OCI-LY3 (cell line): ENCODE measurements at regions not wholly inside any gene's neighbourhood (a gene's known extent, or its start where the extent isn't known, plus 50 kb on each side); places are given as distances from the start of the nearest gene placed in this dataset.

Source experiments
- H2AFZ ChIP-seq: fragments of 200-600, 300-600 bp; shearing (Covaris generic); 2 replicates; pipeline ENCODE4 v1.6.0; 2014; ENCODE audit warnings: antibody characterized with exemption, low read depth, low read length
- H3K27ac ChIP-seq: fragments of 200-600, 300-600 bp; sonication (generic); 2 replicates; pipeline ENCODE4 v1.5.1; 2014; ENCODE audit warnings: mild to moderate bottlenecking, low read length, moderate library complexity, mixed read lengths
- H3K27me3 ChIP-seq: fragments of 200-600, 300-600 bp; sonication (generic); 2 replicates; pipeline ENCODE4 v1.6.1; 2014; ENCODE audit warnings: low read depth, low read length, mixed read lengths
- H3K36me3 ChIP-seq: fragments of 200-600, 300-600 bp; sonication (generic); replicated peaks from 2 replicates; pipeline ENCODE3; 2014; ENCODE audit warnings: low read depth, low read length, mixed read lengths
- H3K4me1 ChIP-seq: fragments of 300-600, 200-600 bp; sonication (generic); 2 replicates; pipeline ENCODE4 v1.6.1; 2014; ENCODE audit warnings: low read length, mixed read lengths
- H3K4me2 ChIP-seq: fragments of 200-600, 300-600 bp; sonication (generic); 2 replicates; pipeline ENCODE4 v1.6.1; 2014; ENCODE audit warnings: low read length, mixed read lengths
- H3K4me3 ChIP-seq: fragments of 300-600, 200-600 bp; sonication (generic); 2 replicates; pipeline ENCODE4 v1.5.1; 2014; ENCODE audit warnings: antibody characterized with exemption, mild to moderate bottlenecking, low read length, moderate library complexity
- H3K79me2 ChIP-seq: fragments of 300-600, 200-600 bp; shearing (Covaris generic); 2 replicates; pipeline ENCODE4 v1.6.1; 2014; ENCODE audit warnings: mild to moderate bottlenecking, low read length, mixed read lengths
- H3K9ac ChIP-seq: fragments of 300-600, 200-600 bp; shearing (Covaris generic); 2 replicates; pipeline ENCODE4 v1.6.0; 2014; ENCODE audit warnings: mild to moderate bottlenecking, low read length, moderate library complexity
- H3K9me3 ChIP-seq: fragments of 200-600, 300-600 bp; shearing (Covaris generic); 2 replicates; pipeline ENCODE4 v1.6.1; 2014; ENCODE audit warnings: low read length, mixed read lengths; ENCODE audit not compliant: insufficient read depth
- H4K20me1 ChIP-seq: fragments of 200-600, 300-600 bp; sonication (generic); 2 replicates; pipeline ENCODE4 v1.6.1; 2016; ENCODE audit warnings: low read length, mixed read lengths; ENCODE audit not compliant: insufficient read depth
- EZH2phosphoT487 ChIP-seq: fragments of 200-600 bp; shearing (Covaris generic); IDR thresholded peaks from 2 replicates; pipeline ENCODE4 v1.6.1; 2018; ENCODE audit warnings: antibody characterized with exemption, mixed run types, low read depth
- TF ChIP-seq, protein P1 (sequence below): fragments of 200-600, 300-600 bp; sonication (generic); IDR thresholded peaks from 2 replicates; pipeline ENCODE4 v1.5.1; 2014; ENCODE audit warnings: antibody characterized with exemption, low read length, low read depth

GRCh38 chr4:111992351-111993168, 152.7 kb upstream of the FAM241A start:
- Histone ChIP-seq H3K27me3 (no peaks in the 10 kb centered on the region), H3K27ac (peak overlapping the region; percentile 96), H3K4me1 (peaks cover 80% of the 10 kb centered on the region), H3K9ac (peak overlapping the region; percentile 0; the same call in 1 of the 2 replicates), H3K79me2 (no peaks in the 10 kb centered on the region), H2AFZ (no peak overlapping the region), H3K4me3 (no peak overlapping the region), H4K20me1 (no peaks in the 10 kb centered on the region), H3K36me3 (no peaks in the 10 kb centered on the region), H3K4me2 (peak overlapping the region; percentile 97; the same call in 1 of the 2 replicates), H3K9me3 (no peaks in the 10 kb centered on the region)
- TF ChIP-seq, protein P1, sequence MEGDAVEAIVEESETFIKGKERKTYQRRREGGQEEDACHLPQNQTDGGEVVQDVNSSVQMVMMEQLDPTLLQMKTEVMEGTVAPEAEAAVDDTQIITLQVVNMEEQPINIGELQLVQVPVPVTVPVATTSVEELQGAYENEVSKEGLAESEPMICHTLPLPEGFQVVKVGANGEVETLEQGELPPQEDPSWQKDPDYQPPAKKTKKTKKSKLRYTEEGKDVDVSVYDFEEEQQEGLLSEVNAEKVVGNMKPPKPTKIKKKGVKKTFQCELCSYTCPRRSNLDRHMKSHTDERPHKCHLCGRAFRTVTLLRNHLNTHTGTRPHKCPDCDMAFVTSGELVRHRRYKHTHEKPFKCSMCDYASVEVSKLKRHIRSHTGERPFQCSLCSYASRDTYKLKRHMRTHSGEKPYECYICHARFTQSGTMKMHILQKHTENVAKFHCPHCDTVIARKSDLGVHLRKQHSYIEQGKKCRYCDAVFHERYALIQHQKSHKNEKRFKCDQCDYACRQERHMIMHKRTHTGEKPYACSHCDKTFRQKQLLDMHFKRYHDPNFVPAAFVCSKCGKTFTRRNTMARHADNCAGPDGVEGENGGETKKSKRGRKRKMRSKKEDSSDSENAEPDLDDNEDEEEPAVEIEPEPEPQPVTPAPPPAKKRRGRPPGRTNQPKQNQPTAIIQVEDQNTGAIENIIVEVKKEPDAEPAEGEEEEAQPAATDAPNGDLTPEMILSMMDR: no peak
- no peak for TF ChIP-seq EZH2phosphoT487

DNA sequence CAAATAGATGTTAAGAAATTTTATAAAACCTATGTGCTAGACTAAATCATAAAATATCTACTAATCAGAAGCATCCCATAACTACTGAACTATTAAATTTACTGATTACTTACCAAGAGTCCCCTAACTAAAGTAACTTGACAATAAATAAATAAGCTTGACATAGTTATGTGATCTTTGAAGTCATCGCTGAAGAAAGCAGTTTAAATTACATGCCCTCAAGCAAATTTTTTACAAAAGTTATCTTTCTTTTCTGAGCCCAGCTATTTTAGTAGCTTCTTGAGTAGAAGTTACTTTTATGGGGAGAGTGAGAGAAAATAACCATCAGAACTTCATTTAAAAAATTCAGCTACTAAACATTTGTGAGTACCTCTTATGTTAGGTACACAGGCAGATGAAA, 150.9 kb upstream of the FAM241A start:
- no peaks in the 10 kb centered on the region for H3K36me3 ChIP-seq
- H3K4me3 ChIP-seq: no peak overlapping the region
- no peaks in the 10 kb centered on the region for H3K79me2 ChIP-seq
- H3K27ac ChIP-seq: no peak overlapping the region; the same call in 1 of the 2 replicates
- H3K4me2 ChIP-seq: no peak overlapping the region
- H3K9ac ChIP-seq: no peak overlapping the region
- no peaks in the 10 kb centered on the region for H4K20me1 ChIP-seq
- TF ChIP-seq, protein P1: no peak
- no peak for TF ChIP-seq EZH2phosphoT487
- H2AFZ ChIP-seq: no peak overlapping the region
- H3K4me1 ChIP-seq: peaks cover 76% of the 10 kb centered on the region
- no peaks in the 10 kb centered on the region for H3K27me3 ChIP-seq
- no peaks in the 10 kb centered on the region for H3K9me3 ChIP-seq

DNA sequence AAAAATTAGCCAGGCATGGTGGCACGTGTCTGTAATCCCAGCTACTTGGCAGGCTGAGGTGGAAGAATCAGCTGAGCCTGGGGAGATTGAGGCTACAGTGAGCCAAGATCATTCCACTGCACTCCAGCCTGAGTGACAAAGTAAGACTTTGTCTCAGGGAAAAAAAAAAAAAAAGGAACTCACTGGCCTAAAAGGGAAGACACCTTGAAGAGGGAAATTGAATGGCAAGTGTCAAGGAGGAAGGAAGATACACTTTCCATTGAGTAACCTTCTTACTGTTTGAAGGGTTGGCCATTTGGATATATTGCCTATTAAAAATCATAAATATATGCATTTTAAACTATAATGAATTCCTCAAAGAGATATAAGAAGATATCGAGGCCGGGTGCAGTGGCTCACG, 147.5 kb upstream of the FAM241A start:
- Histone ChIP-seq H3K27ac (no peak overlapping the region), H4K20me1 (no peaks in the 10 kb centered on the region), H3K4me3 (no peak overlapping the region), H3K36me3 (no peaks in the 10 kb centered on the region), H3K4me2 (no peak overlapping the region), H3K79me2 (no peaks in the 10 kb centered on the region), H3K27me3 (no peaks in the 10 kb centered on the region), H3K9me3 (no peaks in the 10 kb centered on the region), H2AFZ (no peak overlapping the region), H3K4me1 (peaks cover 58% of the 10 kb centered on the region), H3K9ac (no peak overlapping the region)
- TF ChIP-seq, protein P1: no peak
- TF ChIP-seq EZH2phosphoT487: no peak

- peaks cover 38% of the 10 kb centered on the region for H3K4me1 ChIP-seq
- no peaks in the 10 kb centered on the region for H3K79me2 ChIP-seq
- H3K36me3 ChIP-seq: no peaks in the 10 kb centered on the region
- no peak overlapping the region for H3K9ac ChIP-seq
- H3K27me3 ChIP-seq: no peaks in the 10 kb centered on the region
- no peaks in the 10 kb centered on the region for H4K20me1 ChIP-seq
- no peaks in the 10 kb centered on the region for H3K9me3 ChIP-seq
- no peak overlapping the region for H3K27ac ChIP-seq
- H3K4me2 ChIP-seq: no peak overlapping the region
- TF ChIP-seq, protein P1: no peak
- no peak for TF ChIP-seq EZH2phosphoT487
- no peak overlapping the region for H3K4me3 ChIP-seq
- no peak overlapping the region for H2AFZ ChIP-seq
Observed at GRCh38 chr4:111999801-112000200, 145.5 kb upstream of the FAM241A start.
